ENCODE measurements at regions not wholly inside any gene's neighbourhood (a gene's known extent, or its start where the extent isn't known, plus 50 kb on each side); places are given as distances from the start of the nearest gene placed in this dataset.

DNA sequence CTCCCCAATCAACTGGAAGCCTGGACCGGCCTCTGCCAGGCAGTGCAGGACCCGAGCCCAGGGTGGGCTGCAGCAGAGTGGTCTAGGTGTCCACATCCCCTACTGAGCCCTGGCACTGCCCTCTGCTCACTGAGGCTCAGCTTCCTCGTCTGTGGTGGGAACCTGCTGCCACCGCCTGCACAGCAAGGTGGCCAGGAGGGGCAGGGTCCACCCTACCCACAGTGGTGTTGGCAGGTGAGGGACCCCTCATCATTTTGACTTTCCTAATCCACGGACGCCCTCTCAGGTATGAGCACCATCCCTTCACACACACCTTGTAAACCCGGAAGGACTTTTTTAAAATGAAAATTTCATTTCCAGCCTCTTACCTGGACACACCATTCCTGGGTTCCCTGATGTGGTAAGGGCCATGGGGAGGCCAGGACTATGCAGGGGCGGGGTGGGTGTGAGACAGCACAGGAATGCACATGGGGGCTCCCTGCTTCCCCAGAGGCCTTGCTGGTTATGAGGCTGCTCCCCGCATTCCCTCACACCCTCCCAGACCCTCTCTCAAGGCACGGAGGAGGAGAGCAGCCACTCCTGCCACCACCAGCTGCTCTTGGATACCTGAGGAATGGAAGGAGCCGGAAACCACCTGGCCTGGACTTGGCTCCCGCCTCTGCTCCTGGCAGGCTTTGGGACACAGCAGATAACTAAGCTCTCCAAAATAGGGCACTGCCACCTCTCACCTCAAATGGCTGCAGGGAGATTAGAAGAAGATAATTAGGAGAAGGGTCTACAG, 185.9 kb upstream of the TPM1 start:
- TF ChIP-seq CTCF (IDR thresholded peaks at IDR 0.05) (no peak), POLR2A (IDR thresholded peaks at IDR 0.05) (no peak), EP300 (IDR thresholded peaks at IDR 0.05) (no peak), POLR2AphosphoS5 (IDR thresholded peaks at IDR 0.05) (no peak)
